Activated naive CD8-positive, alpha-beta T cell treated with anti-CD3 and anti-CD28 coated beads for 36 hours (primary cell): ENCODE measurements at regions not wholly inside any gene's neighbourhood (a gene's known extent, or its start where the extent isn't known, plus 50 kb on each side); places are given as distances from the start of the nearest gene placed in this dataset.

Experiments
- DNase-seq: peaks from one replicate; pipeline ENCODE4 v3.0.0; 2021
- H3K27ac Mint-ChIP-seq: one replicate; pipeline ENCODE4 v1.8.0; 2022; ENCODE audit warnings: mild to moderate bottlenecking, moderate library complexity, mixed read lengths
- H3K27me3 Mint-ChIP-seq: one replicate; pipeline ENCODE4 v1.8.0; 2022; ENCODE audit warnings: mild to moderate bottlenecking, mixed read lengths
- H3K36me3 Mint-ChIP-seq: one replicate; pipeline ENCODE4 v1.8.0; 2021; ENCODE audit warnings: mild to moderate bottlenecking, mixed read lengths
- H3K4me1 Mint-ChIP-seq: one replicate; pipeline ENCODE4 v1.8.0; 2021; ENCODE audit warnings: mixed read lengths
- H3K4me3 Mint-ChIP-seq: one replicate; pipeline ENCODE4 v1.8.0; 2022; ENCODE audit warnings: mild to moderate bottlenecking, moderate library complexity, mixed read lengths
- H3K9me3 Mint-ChIP-seq: one replicate; pipeline ENCODE4 v1.8.0; 2022; ENCODE audit warnings: mixed read lengths

DNA sequence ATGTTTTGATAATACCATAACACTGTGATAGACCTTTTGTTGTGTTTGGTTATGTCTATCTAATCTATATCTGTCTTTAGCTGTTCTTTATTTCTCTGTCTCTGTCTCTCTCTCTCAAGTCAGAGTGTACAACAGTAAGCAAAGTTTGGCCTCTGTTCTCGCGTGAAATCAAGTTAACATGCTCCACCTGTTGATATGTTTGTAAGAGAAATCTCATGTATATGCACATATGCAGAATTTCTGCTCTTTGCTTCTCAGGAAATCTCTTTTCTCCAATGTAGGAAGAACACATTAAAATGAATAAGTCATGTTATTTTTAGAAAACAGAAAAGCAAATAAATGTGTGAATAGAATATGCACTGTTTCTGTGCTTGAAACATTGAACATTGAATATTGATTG, 425.5 kb upstream of the SEMA6D start:
- Mint-ChIP-seq H3K4me3 (no peak overlapping the region), H3K9me3 (no peaks in the 10 kb centered on the region), H3K27ac (no peak overlapping the region), H3K27me3 (no peaks in the 10 kb centered on the region), H3K36me3 (no peaks in the 10 kb centered on the region), H3K4me1 (no peaks in the 10 kb centered on the region)
- DNase-seq: no peak

DNA sequence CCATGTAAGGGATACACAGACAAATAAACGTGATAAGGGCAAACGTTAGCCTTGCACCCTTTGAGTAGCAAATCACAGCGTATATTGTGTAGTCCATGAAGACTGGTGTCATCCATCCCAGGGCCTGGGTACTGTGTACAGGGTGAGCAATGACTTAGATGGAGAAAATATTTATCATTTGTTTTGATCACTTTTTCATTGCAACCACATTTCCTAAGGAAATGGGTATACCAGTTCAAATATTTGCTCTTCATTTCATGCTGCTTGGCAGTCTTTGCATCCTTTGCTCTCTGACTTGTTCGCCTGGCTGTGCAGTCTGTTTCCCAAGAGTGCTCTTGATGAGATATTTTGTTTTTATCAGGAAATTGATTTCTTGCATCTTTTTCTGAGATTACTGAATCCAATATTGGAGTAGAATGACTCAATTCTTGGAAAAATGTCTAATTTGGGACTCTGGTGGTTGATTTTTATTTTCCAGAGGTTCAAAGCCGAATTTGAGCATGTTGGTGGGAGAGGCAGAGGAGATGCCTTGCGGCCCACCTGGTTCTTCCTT, 424.6 kb upstream of the SEMA6D start:
- H3K27me3 Mint-ChIP-seq: no peaks in the 10 kb centered on the region
- no peak overlapping the region for H3K27ac Mint-ChIP-seq
- no peaks in the 10 kb centered on the region for H3K36me3 Mint-ChIP-seq
- H3K9me3 Mint-ChIP-seq: no peaks in the 10 kb centered on the region
- no peaks in the 10 kb centered on the region for H3K4me1 Mint-ChIP-seq
- DNase-seq: no peak
- H3K4me3 Mint-ChIP-seq: no peak overlapping the region

DNA sequence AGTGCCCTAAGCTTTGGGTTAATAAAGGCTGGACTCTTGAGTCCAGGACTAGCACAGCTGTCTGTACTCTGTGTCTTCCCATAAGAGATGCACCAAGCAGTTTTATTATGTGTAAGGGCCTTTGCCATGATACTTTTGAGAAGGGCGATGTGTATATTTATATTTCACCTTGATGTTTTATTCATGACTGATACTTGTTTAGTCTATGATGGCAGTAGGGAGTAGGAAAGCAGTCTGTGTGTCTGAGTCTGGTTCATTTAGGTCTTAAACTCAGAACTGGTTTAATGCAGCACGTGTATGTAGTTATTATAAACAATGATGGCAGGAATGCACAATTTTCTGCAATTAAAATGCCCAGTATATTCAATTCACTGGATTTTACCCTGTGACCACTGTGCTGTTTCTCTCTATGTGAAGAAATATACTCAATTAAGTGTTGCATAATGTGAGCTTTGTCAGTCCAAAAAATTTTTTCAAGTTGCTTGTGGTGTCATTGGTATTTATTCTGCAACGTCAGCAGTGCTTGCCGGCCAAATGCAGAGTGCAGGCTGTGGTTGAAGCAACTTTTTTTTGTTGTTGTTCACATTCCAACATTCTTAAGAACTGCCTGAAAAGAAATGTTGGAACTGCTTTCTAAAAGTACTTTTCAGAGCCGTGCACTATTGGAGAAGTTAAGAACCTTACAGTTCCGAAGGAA, 423.7 kb upstream of the SEMA6D start:
- no peaks in the 10 kb centered on the region for H3K4me1 Mint-ChIP-seq
- no peak overlapping the region for H3K27ac Mint-ChIP-seq
- H3K9me3 Mint-ChIP-seq: no peaks in the 10 kb centered on the region
- H3K36me3 Mint-ChIP-seq: no peaks in the 10 kb centered on the region
- no peaks in the 10 kb centered on the region for H3K27me3 Mint-ChIP-seq
- H3K4me3 Mint-ChIP-seq: no peak overlapping the region
- no peak for DNase-seq

DNA sequence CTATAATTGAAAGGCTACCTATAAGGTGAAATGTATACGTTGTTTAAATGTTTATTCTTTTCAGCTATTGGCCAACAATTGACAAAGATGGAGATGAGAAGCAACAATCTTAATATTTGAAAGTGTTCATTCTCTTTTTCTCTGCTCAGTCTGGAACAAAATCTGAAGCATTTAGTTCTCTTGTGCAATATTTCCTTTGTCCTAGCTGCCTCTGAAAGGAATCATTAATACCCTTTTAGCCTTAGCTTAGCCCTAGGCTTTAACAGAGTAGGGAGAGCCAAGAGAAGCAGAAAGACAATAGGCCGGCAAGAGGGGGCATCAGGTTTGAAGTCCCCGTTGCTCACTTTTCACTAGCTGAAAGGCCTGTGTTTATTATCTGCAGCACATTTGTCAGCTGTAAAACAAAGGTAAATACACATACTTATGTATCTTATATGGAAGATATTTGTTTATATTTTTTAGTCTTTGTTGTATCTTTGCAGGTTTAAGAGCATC, 422.5 kb upstream of the SEMA6D start:
- no peak for DNase-seq
- Mint-ChIP-seq H3K27ac (no peak overlapping the region), H3K36me3 (no peaks in the 10 kb centered on the region), H3K4me1 (no peaks in the 10 kb centered on the region), H3K9me3 (no peaks in the 10 kb centered on the region), H3K4me3 (no peak overlapping the region), H3K27me3 (no peaks in the 10 kb centered on the region)

- Mint-ChIP-seq H3K27me3 (no peaks in the 10 kb centered on the region), H3K9me3 (no peaks in the 10 kb centered on the region), H3K4me1 (no peaks in the 10 kb centered on the region), H3K4me3 (no peak overlapping the region), H3K27ac (no peak overlapping the region), H3K36me3 (no peaks in the 10 kb centered on the region)
- DNase-seq: no peak
Measured at GRCh38 chr15:47296881-47297280, 420.4 kb upstream of the SEMA6D start.

DNA sequence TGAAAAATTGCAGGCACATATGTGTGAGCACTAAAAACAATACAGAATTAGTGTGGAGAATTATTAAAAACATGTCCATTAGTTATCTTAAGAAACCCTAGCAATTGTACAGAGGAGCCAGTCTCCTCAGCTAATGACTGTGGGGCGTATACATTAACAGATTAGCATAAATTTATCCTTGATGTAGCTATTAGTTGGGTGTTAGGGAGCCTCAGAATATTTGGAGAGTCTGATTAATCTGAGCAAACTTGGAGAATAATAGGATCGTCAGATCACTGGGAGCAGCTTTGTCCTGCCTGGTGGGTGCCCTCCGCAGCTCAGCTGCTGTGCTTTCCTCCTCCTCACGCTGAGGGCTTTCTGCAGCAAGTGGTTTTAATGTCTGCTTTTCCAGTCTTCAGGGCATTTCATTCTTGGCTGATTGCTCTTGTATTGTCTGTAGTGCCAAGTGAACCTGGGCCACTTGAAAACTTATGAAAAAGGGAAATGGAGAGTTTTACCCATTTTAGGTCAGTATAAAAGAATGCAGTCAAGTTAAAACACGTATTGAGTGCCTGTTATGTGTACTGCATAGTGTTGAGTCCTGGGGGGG, 417.4 kb upstream of the SEMA6D start:
- no peaks in the 10 kb centered on the region for H3K36me3 Mint-ChIP-seq
- no peak overlapping the region for H3K27ac Mint-ChIP-seq
- no peak for DNase-seq
- H3K9me3 Mint-ChIP-seq: no peaks in the 10 kb centered on the region
- no peaks in the 10 kb centered on the region for H3K27me3 Mint-ChIP-seq
- no peaks in the 10 kb centered on the region for H3K4me1 Mint-ChIP-seq
- no peak overlapping the region for H3K4me3 Mint-ChIP-seq

DNA sequence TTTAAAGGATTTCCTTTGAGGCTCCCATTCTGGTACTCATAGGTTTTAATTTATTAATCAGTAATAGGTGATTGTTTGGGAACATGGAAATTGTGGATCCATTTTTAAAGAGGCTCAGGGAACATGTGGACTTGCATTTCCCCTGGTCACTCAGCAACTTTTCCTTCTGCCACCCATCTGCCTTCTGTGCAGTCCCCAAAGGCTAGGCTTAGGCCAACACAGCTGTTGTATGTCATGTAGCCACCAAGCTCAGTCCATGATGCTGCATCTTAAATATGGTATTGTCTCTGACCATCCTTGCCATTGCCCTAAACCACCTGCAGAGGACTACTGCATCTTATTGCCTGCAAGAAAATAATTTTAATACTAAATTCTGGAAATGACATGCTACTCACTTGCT, 416.7 kb upstream of the SEMA6D start:
- H3K36me3 Mint-ChIP-seq: no peaks in the 10 kb centered on the region
- H3K27me3 Mint-ChIP-seq: no peaks in the 10 kb centered on the region
- no peak overlapping the region for H3K4me3 Mint-ChIP-seq
- no peaks in the 10 kb centered on the region for H3K4me1 Mint-ChIP-seq
- H3K27ac Mint-ChIP-seq: no peak overlapping the region
- no peaks in the 10 kb centered on the region for H3K9me3 Mint-ChIP-seq
- no peak for DNase-seq

GRCh38 chr15:47301481-47301880, 415.8 kb upstream of the SEMA6D start:
- Mint-ChIP-seq H3K27ac (no peak overlapping the region), H3K36me3 (no peaks in the 10 kb centered on the region), H3K4me3 (no peak overlapping the region), H3K9me3 (no peaks in the 10 kb centered on the region), H3K27me3 (no peaks in the 10 kb centered on the region), H3K4me1 (no peaks in the 10 kb centered on the region)
- DNase-seq: no peak

- Mint-ChIP-seq H3K27ac (no peak overlapping the region), H3K4me1 (no peaks in the 10 kb centered on the region), H3K9me3 (no peaks in the 10 kb centered on the region), H3K36me3 (no peaks in the 10 kb centered on the region), H3K27me3 (no peaks in the 10 kb centered on the region), H3K4me3 (no peak overlapping the region)
- DNase-seq: no peak
Measured at GRCh38 chr15:47304656-47305055, 412.6 kb upstream of the SEMA6D start.

DNA sequence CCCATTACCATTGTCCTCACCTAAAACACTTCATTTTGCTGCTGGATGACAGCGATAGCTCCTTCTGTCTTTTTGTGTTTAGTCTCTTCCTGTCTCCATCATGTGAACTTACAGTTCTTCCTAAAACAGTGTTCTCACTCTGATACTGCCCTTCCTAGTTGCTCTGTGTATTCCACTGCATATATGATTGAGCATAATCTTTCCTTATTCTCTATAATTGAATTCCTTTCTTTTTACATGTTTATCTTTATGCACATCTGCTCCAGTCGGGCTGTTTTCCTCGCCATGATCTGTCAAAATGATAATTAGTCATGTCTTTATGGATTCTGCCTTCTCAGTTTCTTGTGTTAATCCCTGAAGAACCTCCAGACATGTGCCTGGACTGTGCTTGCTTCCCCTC, 405.1 kb upstream of the SEMA6D start:
- no peak for DNase-seq
- Mint-ChIP-seq H3K4me3 (no peak overlapping the region), H3K4me1 (no peaks in the 10 kb centered on the region), H3K27ac (no peak overlapping the region), H3K27me3 (peaks cover 3% of the 10 kb centered on the region), H3K36me3 (no peaks in the 10 kb centered on the region), H3K9me3 (peaks cover 5% of the 10 kb centered on the region)

- Mint-ChIP-seq H3K4me1 (no peaks in the 10 kb centered on the region), H3K27ac (no peak overlapping the region), H3K4me3 (no peak overlapping the region), H3K36me3 (no peaks in the 10 kb centered on the region), H3K9me3 (no peaks in the 10 kb centered on the region), H3K27me3 (peaks cover 12% of the 10 kb centered on the region)
- no peak for DNase-seq
Measured at GRCh38 chr15:47326410-47327333, 390.6 kb upstream of the SEMA6D start.

GRCh38 chr15:47331829-47332393, 385.4 kb upstream of the SEMA6D start:
- no peak overlapping the region for H3K27ac Mint-ChIP-seq

GRCh38 chr15:47332481-47332880, 384.8 kb upstream of the SEMA6D start:
- DNase-seq: no peak
- H3K4me1 Mint-ChIP-seq: no peaks in the 10 kb centered on the region
- no peak overlapping the region for H3K27ac Mint-ChIP-seq
- no peaks in the 10 kb centered on the region for H3K9me3 Mint-ChIP-seq
- no peaks in the 10 kb centered on the region for H3K36me3 Mint-ChIP-seq
- no peak overlapping the region for H3K4me3 Mint-ChIP-seq
- H3K27me3 Mint-ChIP-seq: no peaks in the 10 kb centered on the region

More at GRCh38 chr15:47331829-47332393, 385.4 kb upstream of the SEMA6D start:
- DNase-seq: no peak
- Mint-ChIP-seq H3K9me3 (no peaks in the 10 kb centered on the region), H3K4me1 (no peaks in the 10 kb centered on the region), H3K4me3 (no peak overlapping the region), H3K36me3 (no peaks in the 10 kb centered on the region), H3K27me3 (no peaks in the 10 kb centered on the region)

- Mint-ChIP-seq H3K4me3 (no peak overlapping the region), H3K36me3 (no peaks in the 10 kb centered on the region), H3K9me3 (no peaks in the 10 kb centered on the region), H3K27me3 (no peaks in the 10 kb centered on the region), H3K4me1 (no peaks in the 10 kb centered on the region), H3K27ac (no peak overlapping the region)
- DNase-seq: no peak
Measured at GRCh38 chr15:47333734-47334133, 383.6 kb upstream of the SEMA6D start.
